Right atrium auricular region (tissue), 2 donors: ENCODE measurements at regions not wholly inside any gene's neighbourhood (a gene's known extent, or its start where the extent isn't known, plus 50 kb on each side); places are given as distances from the start of the nearest gene placed in this dataset.

Source experiments
- DNase-seq: peaks from one replicate; pipeline ENCODE4 v3.0.0-alpha.2; 2019; ENCODE audit warnings: low spot score
- H3K27ac ChIP-seq, 2 donors: fragments of 200-600 bp; sonication (generic); 1 replicate in 1 of 2; 2 replicates in 1 of 2; pipeline ENCODE4 v1.5.1; 2016 to 2019
- H3K27me3 ChIP-seq, 2 donors: fragments of 200-600 bp; sonication (generic); one replicate each; pipeline versions ENCODE4 v1.5.1 to v1.6.0; 2017 to 2019
- H3K36me3 ChIP-seq: fragments of 200-600 bp; sonication (generic); one replicate; pipeline ENCODE4 v1.5.1; 2016
- H3K4me1 ChIP-seq, 2 donors: fragments of 200-600 bp; sonication (generic); one replicate each; pipeline versions ENCODE4 v1.5.1 to v1.6.0; 2017 to 2019
- H3K4me3 ChIP-seq, 2 donors: fragments of 200-600 bp; sonication (generic); 1 replicate in 1 of 2; 2 replicates in 1 of 2; pipeline ENCODE4 v1.5.1; 2017 to 2019; ENCODE audit warnings: mild to moderate bottlenecking in 1 of 2, moderate library complexity in 1 of 2
- H3K9me3 ChIP-seq, 2 donors: fragments of 200-600 bp; sonication (generic); one replicate each; pipeline ENCODE4 v1.5.1; 2019
- CTCF ChIP-seq, 2 donors: fragments of 200-600 bp; sonication (generic); IDR thresholded peaks; one replicate each; pipeline ENCODE4 v1.5.1; 2019; ENCODE audit warnings: antibody characterized with exemption in 2 of 2

GRCh38 chr2:139969323-139969722 is 1189.1 kb upstream of the NXPH2 start:
- Histone ChIP-seq H3K4me1 (no peaks in the 10 kb centered on the region), H3K27ac (no peak overlapping the region), H3K4me3 (no peak overlapping the region), H3K9me3 (no peaks in the 10 kb centered on the region), H3K27me3 (no peaks in the 10 kb centered on the region), H3K36me3 (no peaks in the 10 kb centered on the region)
- TF ChIP-seq CTCF (IDR thresholded peaks at IDR 0.05), result no peak
- no peak for DNase-seq

- TF ChIP-seq CTCF (IDR thresholded peaks at IDR 0.05), result no peak
- Histone ChIP-seq H3K4me1 (no peaks in the 10 kb centered on the region), H3K9me3 (no peaks in the 10 kb centered on the region), H3K36me3 (no peaks in the 10 kb centered on the region), H3K27me3 (no peaks in the 10 kb centered on the region), H3K27ac (no peak overlapping the region), H3K4me3 (no peak overlapping the region)
- DNase-seq, result no peak
Observed at GRCh38 chr2:139968588-139968987, 1188.4 kb upstream of the NXPH2 start.

GRCh38 chr2:139967665-139968064 is 1187.5 kb upstream of the NXPH2 start:
- Histone ChIP-seq H3K4me3 (no peak overlapping the region), H3K36me3 (no peaks in the 10 kb centered on the region), H3K4me1 (no peaks in the 10 kb centered on the region), H3K9me3 (no peaks in the 10 kb centered on the region), H3K27ac (no peak overlapping the region), H3K27me3 (no peaks in the 10 kb centered on the region)
- DNase-seq, result no peak
- no peak for TF ChIP-seq CTCF (IDR thresholded peaks at IDR 0.05)

GRCh38 chr2:139964721-139965440 is 1184.7 kb upstream of the NXPH2 start:
- DNase-seq, result no peak
- Histone ChIP-seq H3K27ac (no peak overlapping the region), H3K36me3 (no peaks in the 10 kb centered on the region), H3K27me3 (no peaks in the 10 kb centered on the region), H3K4me1 (no peaks in the 10 kb centered on the region), H3K9me3 (no peaks in the 10 kb centered on the region), H3K4me3 (no peak overlapping the region)
- no peak for TF ChIP-seq CTCF (IDR thresholded peaks at IDR 0.05)

- Histone ChIP-seq H3K4me3 (no peak overlapping the region), H3K27me3 (no peaks in the 10 kb centered on the region), H3K27ac (no peak overlapping the region), H3K36me3 (no peaks in the 10 kb centered on the region), H3K4me1 (no peaks in the 10 kb centered on the region), H3K9me3 (no peaks in the 10 kb centered on the region)
- TF ChIP-seq CTCF (IDR thresholded peaks at IDR 0.05), result no peak
- DNase-seq, result no peak
Observed at GRCh38 chr2:139963863-139964355, 1183.7 kb upstream of the NXPH2 start.
